AG09309 (cell line): ENCODE measurements at regions not wholly inside any gene's neighbourhood (a gene's known extent, or its start where the extent isn't known, plus 50 kb on each side); places are given as distances from the start of the nearest gene placed in this dataset.

Experiments used
- DNase-seq: peaks from one replicate; pipeline ENCODE4 v3.0.0-alpha.2; 2010; ENCODE audit warnings: low read depth
- H3K4me3 ChIP-seq: 2 replicates; pipeline ENCODE4 v1.5.1; 2011; ENCODE audit warnings: mild to moderate bottlenecking, low read depth, low read length, moderate library complexity; ENCODE audit not compliant: control insufficient read depth
- TF ChIP-seq, protein P1 (sequence below): IDR thresholded peaks from 2 replicates; pipeline ENCODE4 v1.5.1; 2011; ENCODE audit warnings: mild to moderate bottlenecking, low read depth, low read length, inconsistent platforms; ENCODE audit not compliant: insufficient read depth, control insufficient read depth; ENCODE audit errors: missing control alignments

DNA sequence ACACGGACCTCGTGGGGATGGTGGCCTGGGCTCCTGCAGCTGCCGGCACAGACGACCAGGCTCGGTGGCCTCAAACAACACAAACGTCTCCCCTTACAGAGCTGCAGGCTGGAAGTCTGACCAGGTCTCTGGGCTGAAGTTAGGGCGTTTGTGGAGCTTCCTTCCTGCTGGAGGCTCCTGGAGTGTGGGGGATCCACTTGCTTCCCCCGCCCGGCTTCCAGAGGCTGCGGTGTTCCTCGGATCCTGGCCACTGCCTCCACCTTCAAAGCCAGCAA, 313.5 kb downstream of the CTTN start:
- TF ChIP-seq, protein P1, sequence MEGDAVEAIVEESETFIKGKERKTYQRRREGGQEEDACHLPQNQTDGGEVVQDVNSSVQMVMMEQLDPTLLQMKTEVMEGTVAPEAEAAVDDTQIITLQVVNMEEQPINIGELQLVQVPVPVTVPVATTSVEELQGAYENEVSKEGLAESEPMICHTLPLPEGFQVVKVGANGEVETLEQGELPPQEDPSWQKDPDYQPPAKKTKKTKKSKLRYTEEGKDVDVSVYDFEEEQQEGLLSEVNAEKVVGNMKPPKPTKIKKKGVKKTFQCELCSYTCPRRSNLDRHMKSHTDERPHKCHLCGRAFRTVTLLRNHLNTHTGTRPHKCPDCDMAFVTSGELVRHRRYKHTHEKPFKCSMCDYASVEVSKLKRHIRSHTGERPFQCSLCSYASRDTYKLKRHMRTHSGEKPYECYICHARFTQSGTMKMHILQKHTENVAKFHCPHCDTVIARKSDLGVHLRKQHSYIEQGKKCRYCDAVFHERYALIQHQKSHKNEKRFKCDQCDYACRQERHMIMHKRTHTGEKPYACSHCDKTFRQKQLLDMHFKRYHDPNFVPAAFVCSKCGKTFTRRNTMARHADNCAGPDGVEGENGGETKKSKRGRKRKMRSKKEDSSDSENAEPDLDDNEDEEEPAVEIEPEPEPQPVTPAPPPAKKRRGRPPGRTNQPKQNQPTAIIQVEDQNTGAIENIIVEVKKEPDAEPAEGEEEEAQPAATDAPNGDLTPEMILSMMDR = no peak
- no peak overlapping the region for H3K4me3 ChIP-seq
- DNase-seq = no peak

DNA sequence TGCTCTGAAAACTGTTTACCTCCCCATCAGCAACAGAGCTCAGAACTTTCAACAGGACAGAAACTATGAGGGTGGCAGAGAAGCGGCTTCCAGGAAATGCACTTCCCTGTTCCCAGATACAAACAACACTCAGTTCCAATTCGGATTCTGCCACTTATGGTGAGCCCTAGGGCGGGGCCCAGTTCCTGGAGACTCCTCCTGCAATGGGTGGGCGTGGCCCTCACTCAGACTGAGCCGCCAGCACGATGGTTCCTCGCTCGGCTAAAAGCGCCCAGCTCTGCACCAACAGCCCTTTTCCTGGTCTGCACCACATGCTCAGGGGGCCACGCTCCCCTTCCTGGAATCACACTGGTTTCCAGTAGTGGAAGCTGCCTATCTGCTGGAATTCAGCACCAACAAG, 314.1 kb downstream of the CTTN start:
- DNase-seq = no peak

GRCh38 chr11:70713086-70713835, 314.9 kb downstream of the CTTN start:
- TF ChIP-seq, protein P1 = no peak
- no peak overlapping the region for H3K4me3 ChIP-seq
- no peak for DNase-seq

More for the DNA sequence above, 314.1 kb downstream of the CTTN start:
- H3K4me3 ChIP-seq = no peak overlapping the region
- TF ChIP-seq, protein P1 = no peak

- H3K4me3 ChIP-seq = no peak overlapping the region
- DNase-seq = no peak
- TF ChIP-seq, protein P1 = no peak
These were observed 315.8 kb downstream of the CTTN start for GRCh38 chr11:70713988-70714665.

DNA sequence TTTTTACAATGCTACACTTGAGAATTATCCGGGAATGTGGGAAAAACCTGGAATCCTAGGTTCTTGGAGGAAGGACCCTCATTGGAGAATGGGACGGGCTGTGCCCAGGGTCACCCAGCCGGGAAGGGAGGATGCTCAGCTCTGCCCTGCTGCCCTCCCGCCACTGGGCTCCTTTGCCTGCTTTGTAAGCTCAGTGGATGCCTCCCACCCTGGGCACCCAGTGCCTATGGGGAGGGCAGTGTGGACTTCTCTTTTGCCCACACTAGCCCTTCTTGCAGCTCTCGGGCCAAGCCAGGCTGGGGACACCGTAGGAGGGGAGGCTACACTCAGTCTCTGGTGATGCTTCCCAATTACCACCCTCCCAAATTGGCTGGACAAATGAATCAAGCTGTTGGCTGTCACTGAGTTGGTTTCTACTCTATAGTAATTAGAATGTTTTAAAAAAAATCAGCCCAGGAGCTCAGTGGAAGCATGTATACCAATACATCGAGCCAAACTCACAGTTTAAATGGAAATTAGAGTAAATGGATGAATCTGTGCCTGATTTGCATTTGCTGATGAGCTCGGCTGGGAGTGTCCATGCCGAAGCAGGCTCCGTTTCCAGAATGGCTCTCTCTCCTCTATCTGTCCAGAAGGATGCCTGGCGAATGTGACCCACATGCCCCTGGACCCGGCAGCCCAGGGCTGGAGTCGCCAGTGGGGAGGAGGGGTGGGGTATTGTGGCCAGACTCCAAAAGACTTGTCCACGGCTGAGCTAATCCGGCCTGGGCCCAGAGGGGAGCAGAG, 317.0 kb downstream of the CTTN start:
- no peak for DNase-seq
- TF ChIP-seq, protein P1 = no peak
- no peak overlapping the region for H3K4me3 ChIP-seq

DNA sequence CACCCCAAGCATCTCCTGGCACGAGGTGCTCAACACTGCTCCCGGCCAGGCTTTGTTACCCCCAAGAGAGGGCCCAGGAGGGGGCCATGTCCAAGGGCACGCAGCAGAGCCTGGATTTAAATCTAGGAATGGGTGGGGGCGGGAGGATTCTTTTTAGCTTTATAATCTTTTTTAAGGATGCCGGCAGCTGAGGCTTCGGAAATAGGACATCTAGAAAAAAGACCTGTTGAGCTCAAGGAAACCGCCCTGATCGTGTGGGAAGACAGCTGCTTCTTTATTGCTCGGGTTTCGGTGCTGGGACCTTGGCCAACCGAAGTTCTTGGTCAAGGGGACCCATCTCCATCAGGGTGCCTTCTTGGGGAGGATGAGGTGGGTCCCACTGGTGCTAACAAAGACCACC, 317.9 kb downstream of the CTTN start:
- TF ChIP-seq, protein P1 = no peak
- no peak for DNase-seq
- no peak overlapping the region for H3K4me3 ChIP-seq
